ENCODE measurements at regions not wholly inside any gene's neighbourhood (a gene's known extent, or its start where the extent isn't known, plus 50 kb on each side); places are given as distances from the start of the nearest gene placed in this dataset.
A peak's percentile ranks its signal among the peaks of the same experiment; 100 is the strongest.
"Not testable (repeated sequence)": the region's sequence is repeated elsewhere in the genome, so short reads cannot be mapped to it uniquely, and the experiment has no call there.

- ATAC-seq: no peak
These were observed 161.1 kb downstream of the OR4M2 start for GRCh38 chr15:22241451-22241850.

GRCh38 chr15:22242311-22242710 lies 162.0 kb downstream of the OR4M2 start:
- not testable (repeated sequence) for ATAC-seq

GRCh38 chr15:22243440-22244130 lies 163.3 kb downstream of the OR4M2 start:
- no peak for ATAC-seq

DNA sequence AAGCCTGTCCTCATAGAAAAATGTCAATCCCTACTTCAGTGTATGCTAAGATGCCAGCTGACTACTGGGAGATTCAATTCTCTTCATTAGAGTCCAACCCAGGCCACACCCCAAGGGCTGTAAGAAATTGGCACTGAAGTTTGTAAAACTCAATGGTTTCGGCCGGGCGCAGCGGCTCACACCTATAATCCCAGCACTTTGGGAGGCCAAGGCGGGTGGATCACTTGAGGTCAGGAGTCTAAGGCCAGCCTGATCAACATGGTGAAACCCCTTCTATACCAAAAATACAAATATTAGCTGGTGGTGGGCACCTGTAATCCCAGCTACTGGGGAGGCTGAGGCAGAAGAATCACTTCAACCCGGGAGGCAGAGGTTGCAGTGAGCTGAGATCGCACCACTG lies 169.2 kb downstream of the OR4M2 start:
- ATAC-seq: not testable (repeated sequence)

GRCh38 chr15:22250501-22251290 lies 170.4 kb downstream of the OR4M2 start:
- not testable (repeated sequence) for ATAC-seq

DNA sequence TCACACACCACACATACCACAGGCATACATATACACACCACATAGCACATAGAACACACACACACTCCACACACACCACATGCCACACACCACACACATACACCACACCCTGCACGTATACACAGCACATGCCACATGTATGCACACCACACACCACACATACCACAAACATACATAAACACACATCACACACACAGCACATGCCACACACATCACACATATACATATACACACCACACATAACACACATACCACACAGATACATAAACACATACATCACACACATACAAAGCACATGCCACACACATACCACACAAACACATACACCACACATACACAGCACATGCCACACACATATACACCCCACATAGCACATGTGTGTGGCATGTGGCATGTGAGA lies 171.1 kb downstream of the OR4M2 start:
- ATAC-seq: no peak

GRCh38 chr15:22252047-22252446 lies 171.7 kb downstream of the OR4M2 start:
- ATAC-seq: not testable (repeated sequence)

- ATAC-seq: not testable (repeated sequence)
These were observed 172.2 kb downstream of the OR4M2 start for GRCh38 chr15:22252521-22252920.

DNA sequence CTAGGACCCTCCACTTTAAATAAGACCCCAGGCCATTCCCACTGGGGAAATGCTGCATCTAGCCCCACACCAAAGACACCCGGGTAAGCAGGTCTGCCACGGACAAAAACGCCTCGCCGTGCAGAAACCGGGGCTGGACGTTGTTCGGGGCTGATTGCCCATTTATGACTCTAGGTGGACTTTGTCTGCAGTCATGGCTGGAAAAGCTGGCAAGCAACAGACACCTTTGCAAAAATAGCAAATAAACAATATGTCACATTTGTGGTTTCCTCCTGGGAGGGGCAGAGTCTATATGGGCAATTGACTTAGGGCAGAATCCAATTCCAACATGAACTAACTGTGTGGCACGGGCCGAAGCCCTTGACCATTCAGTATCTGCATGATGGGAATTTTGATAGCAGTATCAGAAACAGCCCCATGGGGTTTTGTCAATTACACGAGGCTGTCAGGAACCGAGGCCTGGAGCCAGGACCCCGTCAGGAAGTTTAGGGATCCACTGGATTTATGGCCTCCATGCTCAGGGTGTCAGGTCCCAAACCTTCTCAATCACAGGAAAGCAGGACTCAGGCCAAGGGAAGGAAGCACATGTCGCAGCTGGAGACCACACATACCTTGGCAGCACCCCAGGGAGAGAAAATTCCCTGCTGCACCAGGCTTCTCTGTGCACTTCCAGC lies 172.8 kb downstream of the OR4M2 start:
- ATAC-seq: not testable (repeated sequence)

GRCh38 chr15:22253676-22254408 lies 173.5 kb downstream of the OR4M2 start:
- peak; percentile 66 to 78 for ATAC-seq

DNA sequence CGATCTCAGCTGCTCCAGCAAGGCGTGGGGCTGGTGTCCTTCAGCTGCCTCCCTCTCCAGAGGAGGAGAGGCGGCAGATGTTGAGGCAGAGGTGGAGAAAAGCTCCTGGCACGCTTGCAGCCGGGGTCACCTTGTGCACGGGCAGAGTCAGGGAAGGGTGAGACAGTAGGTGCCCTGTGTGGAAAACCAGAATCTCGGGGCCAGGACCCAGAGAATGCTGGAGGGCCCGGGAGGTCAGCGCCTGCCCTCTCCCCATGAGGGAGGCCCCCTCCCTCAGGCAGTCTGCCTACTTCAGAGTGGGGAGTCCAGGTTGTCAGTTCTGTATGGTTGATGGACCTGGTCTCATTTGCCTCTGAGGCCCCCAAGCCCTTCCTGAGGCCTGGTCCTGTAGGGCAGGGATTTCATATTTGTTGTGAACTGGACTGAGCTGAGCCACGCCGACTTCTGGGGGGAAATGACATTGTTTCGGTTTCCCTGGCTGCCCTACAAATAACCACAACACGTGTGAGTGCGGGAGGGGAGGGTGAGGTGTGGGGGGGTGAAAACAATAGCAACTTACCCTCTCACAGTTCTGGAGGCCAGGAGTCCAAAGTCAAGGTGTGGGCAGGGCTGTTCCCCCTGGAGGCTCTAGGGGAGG lies 174.2 kb downstream of the OR4M2 start:
- not testable (repeated sequence) for ATAC-seq

- not testable (repeated sequence) for ATAC-seq
These were observed 175.3 kb downstream of the OR4M2 start for GRCh38 chr15:22255606-22256005.

- not testable (repeated sequence) for ATAC-seq
These were observed 176.2 kb downstream of the OR4M2 start for GRCh38 chr15:22256389-22257046.

- peak in 1 of 2 donors; percentile 26 for ATAC-seq
These were observed 177.0 kb downstream of the OR4M2 start for GRCh38 chr15:22257047-22258008.

GRCh38 chr15:22258009-22258397 lies 177.7 kb downstream of the OR4M2 start:
- ATAC-seq: no peak

GRCh38 chr15:22258398-22259150 lies 178.2 kb downstream of the OR4M2 start:
- ATAC-seq: no peak

GRCh38 chr15:22259151-22259750 lies 178.9 kb downstream of the OR4M2 start:
- not testable (repeated sequence) for ATAC-seq

- no peak for ATAC-seq
These were observed 179.6 kb downstream of the OR4M2 start for GRCh38 chr15:22259881-22260421.

DNA sequence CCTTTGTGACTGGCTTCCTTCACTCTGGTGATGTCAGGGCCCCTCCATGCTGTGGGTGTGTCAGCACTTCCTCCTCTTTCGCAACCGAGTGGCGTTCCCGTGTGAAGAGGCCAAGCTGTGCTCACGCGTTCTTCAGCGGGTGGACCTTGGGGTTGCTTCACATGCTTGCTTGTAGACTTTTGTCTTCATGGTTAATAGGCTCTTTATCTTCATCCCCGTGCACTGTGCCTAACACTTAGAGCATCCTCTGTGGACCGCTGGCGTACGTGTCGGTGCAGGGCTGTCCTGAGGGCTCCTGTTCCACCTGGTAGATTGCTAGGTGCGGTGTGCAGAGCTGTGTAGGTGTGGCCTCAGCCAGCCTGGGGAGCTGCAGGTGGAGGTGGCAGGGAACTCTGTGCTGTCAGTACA lies 182.3 kb downstream of the OR4M2 start:
- peak; percentile 9 to 29 for ATAC-seq

Data from activated CD4-positive, CD25-positive, alpha-beta regulatory T cell treated with anti-CD3 and anti-CD28 coated beads, Interleukin-2, amount 50 U/mL, for 24 hours (primary cell).